ENCODE measurements at regions not wholly inside any gene's neighbourhood (a gene's known extent, or its start where the extent isn't known, plus 50 kb on each side); places are given as distances from the start of the nearest gene placed in this dataset.

DNA sequence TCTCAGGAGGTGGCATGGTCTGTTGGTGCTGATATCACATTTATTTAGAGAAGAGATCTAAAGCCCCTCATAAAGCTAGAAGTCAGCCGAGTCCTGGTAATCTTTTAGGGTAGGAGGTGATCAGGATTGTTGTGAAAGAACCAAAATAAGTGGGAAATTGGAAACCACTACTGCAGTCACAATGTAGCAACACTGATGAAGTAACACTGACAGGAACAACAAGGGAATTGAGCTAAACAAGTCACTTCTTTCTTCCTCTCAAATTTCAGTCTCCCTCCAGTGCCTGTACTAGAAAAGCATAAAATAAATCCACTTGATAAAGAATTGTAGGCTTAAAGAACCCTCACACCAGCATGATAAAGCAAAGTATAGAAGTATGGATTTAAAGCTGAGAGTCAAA, 1509.0 kb downstream of the GRIK2 start:
- no peaks in the 10 kb centered on the region for H3K9me1 ChIP-seq (ENCODE audit: control insufficient read depth, insufficient read depth, low read length)
- CTCF ChIA-PET (ENCODE audit: low intra/inter-chr PET ratio), result no interaction called here
- TF ChIP-seq ZKSCAN3 (CRISPR knock-in tag; IDR thresholded peaks at IDR 0.05) (no peak), ZBTB7A (IDR thresholded peaks at IDR 0.05; ENCODE audit: borderline replicate concordance, control insufficient read depth, low read depth, low read length) (no peak), NFXL1 (CRISPR knock-in tag; IDR thresholded peaks at IDR 0.05) (no peak)
- intact Hi-C loops (cut with micrococcal nuclease) (no loop called here), in situ Hi-C loops (cut with MboI) (no loop called here)
- no peak for FAIRE-seq
- no peaks in the 10 kb centered on the region for H3K4me1 ChIP-seq (replicated peaks in 1 of 2; ENCODE audit: control insufficient read depth in 2 of 2, insufficient read depth in 2 of 2, low read length in 2 of 2)
- 9% methylated on average over 1 of the region's 1 CpG for WGBS (ENCODE audit: insufficient coverage, low coverage, missing lambda C conversion rate)
- H4K20me1 ChIP-seq (replicated peaks; ENCODE audit: control insufficient read depth, insufficient read depth, low read length), result no peaks in the 10 kb centered on the region
- no peak overlapping the region for H3K4me2 ChIP-seq (ENCODE audit: insufficient read depth, low read length)
- H3K79me2 ChIP-seq (ENCODE audit: control insufficient read depth, insufficient read depth, low read length), result no peaks in the 10 kb centered on the region
- no TSS peak for BruUV-seq (replicated peaks)
- ATAC-seq, result no peak
- H3K27me3 ChIP-seq (ENCODE audit: control insufficient read depth in 2 of 2, insufficient read depth in 2 of 2, low read length in 2 of 2), result no peaks in the 10 kb centered on the region
- no peak for DNase-seq (ENCODE audit: extremely low read depth in 1 of 4, low spot score in 3 of 4)
- no peak overlapping the region for H3K4me3 ChIP-seq
- no peak overlapping the region for H2AFZ ChIP-seq (ENCODE audit: low read depth, low read length)
- H3K9ac ChIP-seq (ENCODE audit: insufficient read depth in 1 of 2, low read depth in 2 of 2, low read length in 2 of 2), result no peak overlapping the region
- POLR2A ChIA-PET, result no interaction called here
- H3K9me3 ChIP-seq (replicated peaks; ENCODE audit: control insufficient read depth, insufficient read depth, low read depth, low read length), result no peaks in the 10 kb centered on the region; the same call in 1 of the 2 replicates
- no peak overlapping the region for H3K27ac ChIP-seq (ENCODE audit: extremely low read depth, low read depth, low read length)
- H3K36me3 ChIP-seq (ENCODE audit: control insufficient read depth, insufficient read depth, low read length), result no peaks in the 10 kb centered on the region

GRCh38 chr6:102895683-102896082, 1502.2 kb downstream of the GRIK2 start:
- FAIRE-seq (no peak), ATAC-seq (no peak), DNase-seq (ENCODE audit: extremely low read depth in 1 of 4, low spot score in 3 of 4) (no peak)
- H3K9ac ChIP-seq (ENCODE audit: insufficient read depth in 1 of 2, low read depth in 2 of 2, low read length in 2 of 2), result no peak overlapping the region
- no peaks in the 10 kb centered on the region for H3K4me1 ChIP-seq (replicated peaks in 1 of 2; ENCODE audit: control insufficient read depth in 2 of 2, insufficient read depth in 2 of 2, low read length in 2 of 2)
- no peaks in the 10 kb centered on the region for H3K36me3 ChIP-seq (ENCODE audit: control insufficient read depth, insufficient read depth, low read length)
- no peaks in the 10 kb centered on the region; the same call in 1 of the 2 replicates for H3K9me3 ChIP-seq (replicated peaks; ENCODE audit: control insufficient read depth, insufficient read depth, low read depth, low read length)
- WGBS (ENCODE audit: insufficient coverage, low coverage, missing lambda C conversion rate), result 0% methylated on average over 4 of the region's 4 CpGs
- CTCF ChIA-PET (ENCODE audit: low intra/inter-chr PET ratio), result no interaction called here
- H4K20me1 ChIP-seq (replicated peaks; ENCODE audit: control insufficient read depth, insufficient read depth, low read length), result no peaks in the 10 kb centered on the region
- POLR2A ChIA-PET, result no interaction called here
- intact Hi-C loops (cut with micrococcal nuclease), result no loop called here
- H3K27ac ChIP-seq (ENCODE audit: extremely low read depth, low read depth, low read length), result no peak overlapping the region
- in situ Hi-C loops (cut with MboI), result no loop called here
- H3K4me2 ChIP-seq (ENCODE audit: insufficient read depth, low read length), result no peak overlapping the region
- H3K27me3 ChIP-seq (ENCODE audit: control insufficient read depth in 2 of 2, insufficient read depth in 2 of 2, low read length in 2 of 2), result no peaks in the 10 kb centered on the region
- no peaks in the 10 kb centered on the region for H3K79me2 ChIP-seq (ENCODE audit: control insufficient read depth, insufficient read depth, low read length)
- no peak overlapping the region for H3K4me3 ChIP-seq
- BruUV-seq (replicated peaks), result no TSS peak
- no peaks in the 10 kb centered on the region for H3K9me1 ChIP-seq (ENCODE audit: control insufficient read depth, insufficient read depth, low read length)
- no peak overlapping the region for H2AFZ ChIP-seq (ENCODE audit: low read depth, low read length)
- no peak for TF ChIP-seq MXD1 (CRISPR knock-in tag; IDR thresholded peaks at IDR 0.05; ENCODE audit: borderline replicate concordance, poor library complexity, severe bottlenecking)
- no peak for TF ChIP-seq RB1 (IDR thresholded peaks at IDR 0.05; ENCODE audit: low read depth)
- TF ChIP-seq ZNF316 (IDR thresholded peaks at IDR 0.05), result no peak
- TF ChIP-seq MLLT1 (IDR thresholded peaks at IDR 0.05), result no peak
- TF ChIP-seq JUN (IDR thresholded peaks at IDR 0.05; ENCODE audit: borderline replicate concordance, low read depth, low read length), result no peak
- TF ChIP-seq JUN (CRISPR knock-in tag; IDR thresholded peaks at IDR 0.05; ENCODE audit: borderline replicate concordance), result no peak
- no peak for TF ChIP-seq KDM4B (IDR thresholded peaks at IDR 0.05; ENCODE audit: borderline replicate concordance in 2 of 2, low read depth in 1 of 2)
- TF ChIP-seq MAFK (IDR thresholded peaks at IDR 0.05; ENCODE audit: low read length), result no peak
- no peak for TF ChIP-seq POLR3G (IDR thresholded peaks at IDR 0.05; ENCODE audit: extremely low read depth, insufficient read length, insufficient replicate concordance)
- no peak for TF ChIP-seq CREB1 (IDR thresholded peaks at IDR 0.05)
- TF ChIP-seq CREB1 (CRISPR knock-in tag; IDR thresholded peaks at IDR 0.05), result no peak
